ENCODE measurements at regions not wholly inside any gene's neighbourhood (a gene's known extent, or its start where the extent isn't known, plus 50 kb on each side); places are given as distances from the start of the nearest gene placed in this dataset.
A peak's percentile ranks its signal among the peaks of the same experiment; 100 is the strongest.

GRCh38 chr12:64946132-64946829, 121.8 kb downstream of the TBC1D30 start:
- TF ChIP-seq TAF1 (IDR thresholded peaks at IDR 0.05; ENCODE audit: borderline replicate concordance, insufficient read depth, low read length) (no peak), POLR2AphosphoS5 (IDR thresholded peaks at IDR 0.05; ENCODE audit: low read depth, low read length) (no peak), REST (IDR thresholded peaks at IDR 0.05; ENCODE audit: insufficient read depth in 1 of 2, low read depth in 2 of 2, low read length in 2 of 2) (no peak), SIN3A (IDR thresholded peaks at IDR 0.05; ENCODE audit: borderline replicate concordance, insufficient read depth, low read length) (0 out of 2 replicates have a peak, but pooled peaks have one; percentile 50), FOXP2 (optimal IDR thresholded peaks at IDR 0.05; ENCODE audit: borderline replicate concordance, extremely low read depth, extremely low read length, insufficient read depth) (no peak)
